GM18907 (cell line): ENCODE measurements at regions not wholly inside any gene's neighbourhood (a gene's known extent, or its start where the extent isn't known, plus 50 kb on each side); places are given as distances from the start of the nearest gene placed in this dataset.

Experiments
- ATAC-seq: cut with Tn5 transposase; IDR thresholded peaks from one replicate; pipeline ENCODE4 v1.9.1; 2021; ENCODE audit warnings: mild to moderate bottlenecking, moderate library complexity; ENCODE audit not compliant: unreplicated experiment

DNA sequence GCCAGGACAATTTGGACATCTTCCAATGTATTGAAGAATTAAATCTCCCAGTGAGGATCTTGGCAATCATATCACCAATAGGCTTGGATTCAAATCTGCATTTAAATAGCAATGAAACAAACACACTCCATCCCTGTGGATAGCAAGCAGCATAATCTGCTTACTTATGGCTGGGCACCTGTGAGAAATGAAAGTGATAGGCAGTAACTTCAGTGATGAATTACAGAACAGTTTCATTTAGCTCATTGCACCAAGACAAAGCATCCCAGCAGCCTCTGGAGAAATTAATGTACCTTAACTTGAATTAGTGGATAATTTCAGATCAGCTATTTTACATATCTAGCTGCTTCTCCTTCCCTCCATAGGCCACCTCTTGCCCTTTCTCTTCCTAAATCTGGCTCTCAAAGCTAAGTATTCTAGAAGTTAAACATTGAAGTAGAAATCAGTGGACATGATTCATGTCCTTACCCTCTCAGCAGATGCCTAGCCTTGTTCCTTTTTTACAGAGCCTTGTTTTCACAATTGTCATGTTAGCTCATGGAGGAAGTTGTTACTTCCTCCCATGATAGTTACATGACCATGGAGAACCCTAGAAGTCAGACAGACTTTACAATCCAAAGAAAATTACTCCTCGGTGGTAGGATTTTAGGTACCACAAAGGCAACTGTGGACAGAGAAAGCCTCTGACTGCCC is 88.5 kb upstream of the TACR1 start:
- peak; percentile 86 for ATAC-seq

GRCh38 chr2:75284345-75284744 is 85.0 kb upstream of the TACR1 start:
- ATAC-seq: no peak

- ATAC-seq: no peak
Measured at GRCh38 chr2:75278821-75279379, 79.6 kb upstream of the TACR1 start.

- no peak for ATAC-seq
Measured at GRCh38 chr2:75278314-75278713, 79.0 kb upstream of the TACR1 start.

DNA sequence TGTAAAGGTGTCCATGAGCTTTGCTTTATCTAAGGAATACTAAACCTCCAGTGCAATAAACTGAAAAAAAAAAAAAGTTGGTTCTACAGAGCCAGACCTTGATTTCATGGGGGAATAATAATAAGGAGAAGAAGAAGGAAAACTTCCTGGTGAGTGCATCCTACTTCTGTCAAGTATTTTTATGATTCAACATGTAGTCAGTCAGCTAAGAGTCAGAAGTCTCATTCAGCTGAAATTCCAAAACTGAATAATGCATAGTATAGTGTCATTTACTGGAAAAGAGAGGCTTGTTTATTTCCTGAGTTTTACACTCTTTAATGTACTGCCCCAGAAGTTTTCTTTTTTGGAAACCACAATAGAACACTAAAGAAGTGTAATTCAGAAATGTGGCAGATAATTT is 77.8 kb upstream of the TACR1 start:
- no peak for ATAC-seq

DNA sequence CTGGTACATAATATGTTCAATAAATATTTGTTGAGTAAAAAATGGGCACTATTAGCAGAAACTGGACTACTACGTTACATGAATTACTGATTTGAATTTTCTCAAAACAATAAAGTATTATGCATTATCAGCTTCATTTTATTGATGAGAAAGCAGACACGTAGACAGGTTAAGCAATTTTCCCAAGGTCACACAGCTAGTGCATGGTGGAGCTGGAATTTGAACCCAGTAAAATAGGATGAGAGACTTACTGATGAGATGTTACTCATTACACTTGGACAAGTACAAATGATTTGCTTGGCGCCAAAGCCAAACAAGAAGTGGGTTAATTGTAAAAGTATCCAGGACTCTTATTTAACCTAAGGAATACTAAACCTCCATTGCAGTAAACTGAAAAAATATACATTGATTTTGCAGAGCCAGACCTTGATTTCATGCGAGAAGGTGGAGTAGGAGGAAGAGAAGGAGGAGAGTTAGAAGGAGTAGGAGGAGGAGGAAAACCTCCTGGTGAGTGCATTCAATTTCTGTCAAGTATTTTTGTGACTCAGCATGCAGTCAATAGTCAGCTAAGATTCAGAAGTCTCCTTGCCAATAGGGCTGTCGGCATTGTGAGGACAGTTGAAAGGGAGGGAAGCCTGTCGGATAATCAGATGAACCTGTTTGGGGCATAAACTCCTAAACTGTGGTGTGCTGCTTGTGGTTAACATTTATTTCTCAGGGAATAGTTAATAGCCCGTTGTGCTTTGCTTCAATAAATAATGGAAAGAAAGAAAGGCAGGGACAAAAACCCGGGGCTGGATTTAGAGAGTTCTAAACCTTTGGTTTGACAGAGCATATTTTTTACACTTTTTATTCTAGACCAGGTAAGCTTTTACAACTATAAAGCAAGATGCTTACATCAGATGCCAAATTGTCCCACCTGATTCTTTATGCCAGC is 77.0 kb upstream of the TACR1 start:
- no peak for ATAC-seq

- ATAC-seq: no peak
Measured at GRCh38 chr2:75274936-75275335, 75.6 kb upstream of the TACR1 start.

GRCh38 chr2:75268112-75268511 is 68.8 kb upstream of the TACR1 start:
- no peak for ATAC-seq

DNA sequence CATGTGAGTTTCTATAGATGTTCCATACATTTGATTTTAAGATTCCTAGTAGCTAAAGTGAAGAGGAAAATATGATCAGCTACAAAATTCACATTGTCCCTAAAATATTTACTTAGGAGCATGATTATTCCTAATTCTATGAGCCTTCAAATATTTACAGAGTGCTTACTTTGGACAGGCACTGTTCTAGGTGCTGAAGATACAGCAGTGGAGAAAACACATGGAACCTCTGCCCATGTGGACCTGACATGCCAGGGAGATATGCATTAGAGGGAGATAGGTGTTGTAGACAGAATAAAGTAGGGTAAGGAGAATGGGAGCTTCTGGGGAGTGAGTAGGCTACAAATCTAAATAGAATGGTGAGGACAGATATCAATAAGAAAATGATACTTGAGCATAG is 62.6 kb upstream of the TACR1 start:
- no peak for ATAC-seq

GRCh38 chr2:75260946-75261345 is 61.6 kb upstream of the TACR1 start:
- ATAC-seq: no peak

GRCh38 chr2:75258620-75259019 is 59.3 kb upstream of the TACR1 start:
- no peak for ATAC-seq

- ATAC-seq: peak; percentile 58
Measured at GRCh38 chr2:75256485-75256884, 57.2 kb upstream of the TACR1 start.

- no peak for ATAC-seq
Measured at GRCh38 chr2:75253526-75253925, 54.2 kb upstream of the TACR1 start.

GRCh38 chr2:75251896-75252295 is 52.6 kb upstream of the TACR1 start:
- ATAC-seq: no peak
